ENCODE measurements at regions not wholly inside any gene's neighbourhood (a gene's known extent, or its start where the extent isn't known, plus 50 kb on each side); places are given as distances from the start of the nearest gene placed in this dataset.

GRCh38 chr18:43572163-43572562 lies 294.9 kb upstream of the SYT4 start:
- DNase-seq (ENCODE audit: low spot score) = no peak

DNA sequence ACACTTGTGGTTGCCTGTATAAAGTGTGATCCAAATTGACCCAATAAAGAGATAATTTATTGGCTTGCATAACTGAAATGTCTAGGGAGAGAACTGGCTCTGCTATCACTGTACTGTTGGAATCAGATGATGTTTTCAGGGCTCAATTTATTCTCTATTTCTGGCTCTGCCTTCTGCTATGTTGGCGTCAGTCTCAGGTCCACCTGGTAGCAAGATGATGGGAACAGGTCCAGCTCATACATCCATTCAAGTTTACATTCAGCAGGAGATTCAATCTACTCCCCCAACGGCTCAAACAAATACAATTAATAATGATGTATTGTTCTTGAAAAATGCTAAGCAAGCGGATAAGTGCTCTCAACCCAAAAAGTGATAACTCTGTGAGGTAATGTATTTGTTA lies 297.7 kb upstream of the SYT4 start:
- DNase-seq (ENCODE audit: low spot score) = no peak

GRCh38 chr18:43578211-43578610 lies 300.9 kb upstream of the SYT4 start:
- DNase-seq (ENCODE audit: low spot score) = no peak

DNA sequence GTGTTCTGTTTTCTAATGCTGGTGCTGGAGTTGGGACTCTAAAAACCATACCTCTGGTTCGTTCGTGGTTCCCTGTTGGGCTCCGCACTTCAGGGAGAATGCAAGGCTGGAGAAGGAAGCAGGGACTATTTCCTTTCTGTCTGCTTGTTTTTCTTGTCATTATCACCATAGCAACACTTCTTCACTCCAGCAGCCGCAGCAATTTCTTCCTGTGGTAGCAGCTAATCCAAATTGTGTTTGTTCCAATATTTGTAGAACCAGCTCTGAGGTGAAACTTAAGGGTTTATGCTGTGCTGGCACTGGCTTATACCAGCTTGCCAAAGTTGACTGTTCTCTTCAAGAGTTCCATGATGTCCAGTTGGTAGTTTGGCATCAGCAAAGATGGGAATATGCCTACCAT lies 301.4 kb upstream of the SYT4 start:
- no peak for DNase-seq (ENCODE audit: low spot score)

DNA sequence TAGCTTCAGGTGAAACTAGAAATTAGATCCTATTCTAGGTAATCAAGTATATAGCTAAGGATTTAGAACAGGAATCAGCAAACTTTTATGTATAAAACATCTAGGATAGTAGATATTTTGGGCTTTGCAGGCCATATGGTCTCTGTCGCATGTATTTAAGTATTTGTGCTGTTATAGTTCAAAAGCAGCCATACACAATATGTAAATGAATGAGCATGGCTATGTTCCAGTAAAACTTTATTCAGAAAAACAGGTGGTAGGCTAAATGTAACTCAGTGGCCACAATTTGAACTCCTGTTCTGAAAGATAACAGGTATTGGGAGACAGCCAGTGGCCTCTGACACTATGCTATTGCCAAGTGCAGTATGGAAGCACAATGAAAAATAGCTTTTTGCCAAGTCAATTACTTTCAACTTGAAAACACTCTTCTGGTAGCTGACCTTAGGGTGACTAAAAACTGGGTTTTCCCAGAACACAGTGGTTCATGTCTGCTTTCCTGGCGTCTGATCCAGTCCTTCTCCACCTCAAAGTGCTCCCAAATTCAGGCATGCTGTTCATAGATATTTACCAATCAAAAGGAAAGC lies 304.7 kb upstream of the SYT4 start:
- no peak for DNase-seq (ENCODE audit: low spot score)

DNA sequence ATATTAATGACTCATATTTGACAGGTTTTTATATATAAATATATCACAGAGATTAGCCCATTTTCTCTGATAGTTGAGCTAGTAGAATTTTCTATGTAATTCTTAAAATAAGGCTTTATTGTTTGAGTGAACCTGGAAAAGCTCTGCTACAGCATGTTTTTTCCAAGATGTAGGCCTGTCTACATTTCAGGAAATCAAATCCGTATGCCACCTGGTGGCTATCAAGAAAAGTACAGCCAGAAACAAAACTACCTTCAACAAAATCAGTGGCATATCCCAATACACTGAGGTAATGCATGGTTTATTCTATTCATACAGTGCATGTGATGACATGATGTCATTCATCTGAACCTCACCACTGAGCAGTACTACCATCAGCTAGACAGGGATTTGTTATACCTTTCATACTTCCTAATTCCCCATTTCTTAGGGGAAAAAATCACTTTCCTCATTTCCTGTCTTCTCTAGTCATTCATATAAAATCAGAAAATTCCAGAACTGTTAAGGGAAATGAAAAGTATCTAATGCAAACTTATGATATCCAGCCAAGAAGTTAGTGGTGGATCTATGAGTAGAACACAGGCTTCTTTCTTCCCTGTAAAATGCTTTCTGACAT lies 310.4 kb upstream of the SYT4 start:
- DNase-seq (ENCODE audit: low spot score) = no peak

GRCh38 chr18:43588838-43589237 lies 311.5 kb upstream of the SYT4 start:
- DNase-seq (ENCODE audit: low spot score) = no peak

DNA sequence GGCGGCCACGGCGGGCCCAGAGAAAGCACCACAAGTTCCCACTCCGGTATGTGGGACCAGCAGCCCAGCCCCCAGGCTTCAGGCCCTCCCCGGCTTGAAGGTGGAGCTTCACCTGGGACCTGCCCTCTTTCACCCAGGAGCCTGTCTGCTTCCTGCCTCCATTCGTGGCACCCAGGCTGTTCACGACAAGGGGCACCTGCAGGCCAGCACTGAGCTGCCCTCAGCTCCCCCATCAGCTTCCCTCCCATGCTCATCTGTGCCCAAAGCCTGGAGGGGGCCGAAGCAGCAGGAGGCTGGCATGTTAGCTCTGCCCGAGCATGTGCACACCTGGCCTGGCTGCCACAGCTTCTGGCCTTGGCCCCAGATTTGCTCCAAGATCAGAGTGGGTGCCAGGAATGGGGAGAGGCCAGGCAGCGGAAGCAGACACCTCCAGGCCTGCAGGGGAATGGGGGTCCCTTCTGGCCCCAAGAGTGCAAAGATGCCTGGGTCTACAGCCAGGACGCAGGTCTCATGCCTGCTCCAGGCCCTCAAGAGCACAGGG lies 312.4 kb upstream of the SYT4 start:
- no peak for DNase-seq (ENCODE audit: low spot score)

GRCh38 chr18:43590182-43590903 lies 313.1 kb upstream of the SYT4 start:
- no peak for DNase-seq (ENCODE audit: low spot score)

DNA sequence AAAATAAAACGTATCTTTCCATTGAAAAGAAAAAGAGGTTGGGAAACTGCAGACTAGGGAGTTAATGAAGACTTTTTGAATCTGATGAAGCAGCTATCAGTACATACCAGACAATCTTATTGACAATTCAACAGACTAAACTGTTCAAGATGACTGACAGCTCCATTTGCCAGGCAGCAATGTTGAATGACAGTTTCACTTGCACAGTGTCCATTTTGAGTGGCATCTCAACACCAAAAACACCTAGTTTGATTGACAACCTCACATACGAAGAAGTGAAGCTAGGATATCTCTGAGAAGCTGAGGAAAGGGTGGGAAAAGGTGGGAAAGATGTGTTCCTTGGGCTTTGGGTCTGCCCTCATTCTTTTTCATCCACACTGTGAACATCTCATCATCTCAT lies 315.0 kb upstream of the SYT4 start:
- no peak for DNase-seq (ENCODE audit: low spot score)

DNA sequence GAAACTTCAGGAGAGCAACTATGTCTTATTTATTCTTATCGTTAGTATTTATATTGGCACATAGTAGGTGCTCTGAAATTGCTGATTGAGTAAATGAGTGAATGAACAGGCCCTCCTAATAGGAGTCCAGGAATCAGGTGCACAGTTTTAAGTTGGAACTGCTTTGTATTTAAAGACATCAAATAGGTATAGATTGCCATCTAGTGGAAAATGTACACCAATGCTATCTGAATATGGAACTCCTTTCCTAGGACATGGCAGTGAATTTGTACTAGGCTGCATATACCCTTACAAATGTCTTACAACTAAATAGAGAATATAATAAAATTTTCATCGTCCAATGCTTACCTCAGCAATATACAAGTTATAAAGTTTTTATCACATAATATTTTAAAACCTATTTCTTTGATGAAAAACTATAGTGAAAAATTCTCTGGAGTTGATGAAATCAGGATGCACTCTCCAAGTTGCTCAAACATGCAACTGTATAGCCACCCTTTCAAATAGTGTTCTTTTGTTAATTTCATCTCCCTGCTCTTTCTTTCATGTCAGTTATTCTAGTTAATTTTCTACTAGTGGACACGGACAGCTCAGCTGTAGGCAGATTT lies 318.9 kb upstream of the SYT4 start:
- no peak for DNase-seq (ENCODE audit: low spot score)

DNA sequence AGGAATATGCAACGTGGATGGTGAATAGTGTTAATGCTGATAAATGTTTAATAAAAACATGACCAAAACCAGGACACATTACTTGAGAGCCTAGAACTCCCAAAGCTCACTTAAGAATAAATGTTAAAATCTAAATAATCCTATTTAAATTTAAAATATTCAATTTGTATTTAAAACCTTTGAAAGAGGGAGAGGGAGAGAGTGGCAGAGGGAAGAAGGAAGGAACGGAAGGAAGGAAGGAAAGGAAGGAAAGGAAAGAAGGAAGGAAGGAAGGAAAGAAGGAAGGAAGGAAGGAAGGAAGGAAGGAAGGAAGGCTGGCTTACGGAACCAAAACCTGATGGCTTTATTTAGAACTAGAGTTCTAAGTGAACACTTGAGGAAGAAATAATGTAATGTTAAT lies 324.1 kb upstream of the SYT4 start:
- no peak for DNase-seq (ENCODE audit: low spot score)

- no peak for DNase-seq (ENCODE audit: low spot score)
These were observed 327.9 kb upstream of the SYT4 start for GRCh38 chr18:43605224-43605623.

- no peak for DNase-seq (ENCODE audit: low spot score)
These were observed 329.5 kb upstream of the SYT4 start for GRCh38 chr18:43606795-43607194.

GRCh38 chr18:43620936-43621335 lies 343.6 kb upstream of the SYT4 start:
- DNase-seq (ENCODE audit: low spot score) = no peak

- no peak for DNase-seq (ENCODE audit: low spot score)
These were observed 344.7 kb upstream of the SYT4 start for GRCh38 chr18:43622024-43622423.

DNA sequence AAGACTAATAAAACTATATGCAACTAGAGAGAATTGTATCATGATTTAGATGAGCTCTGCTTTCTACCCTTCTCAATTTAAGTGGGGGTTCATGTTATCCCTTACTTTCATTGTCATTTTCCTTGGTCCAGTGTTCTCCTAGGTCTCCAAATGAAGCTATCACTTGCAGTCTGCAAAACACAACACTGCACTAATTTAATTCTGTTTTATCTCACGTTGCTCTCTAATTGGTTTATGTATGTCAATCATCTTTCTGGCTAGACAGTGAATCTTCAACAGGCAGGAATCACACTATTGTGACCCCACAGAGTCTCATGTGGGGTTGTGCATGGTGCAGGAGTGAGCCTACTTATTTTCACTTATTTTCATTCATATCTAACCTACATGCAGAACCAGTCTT lies 348.3 kb upstream of the SYT4 start:
- DNase-seq (ENCODE audit: low spot score) = no peak

DNA sequence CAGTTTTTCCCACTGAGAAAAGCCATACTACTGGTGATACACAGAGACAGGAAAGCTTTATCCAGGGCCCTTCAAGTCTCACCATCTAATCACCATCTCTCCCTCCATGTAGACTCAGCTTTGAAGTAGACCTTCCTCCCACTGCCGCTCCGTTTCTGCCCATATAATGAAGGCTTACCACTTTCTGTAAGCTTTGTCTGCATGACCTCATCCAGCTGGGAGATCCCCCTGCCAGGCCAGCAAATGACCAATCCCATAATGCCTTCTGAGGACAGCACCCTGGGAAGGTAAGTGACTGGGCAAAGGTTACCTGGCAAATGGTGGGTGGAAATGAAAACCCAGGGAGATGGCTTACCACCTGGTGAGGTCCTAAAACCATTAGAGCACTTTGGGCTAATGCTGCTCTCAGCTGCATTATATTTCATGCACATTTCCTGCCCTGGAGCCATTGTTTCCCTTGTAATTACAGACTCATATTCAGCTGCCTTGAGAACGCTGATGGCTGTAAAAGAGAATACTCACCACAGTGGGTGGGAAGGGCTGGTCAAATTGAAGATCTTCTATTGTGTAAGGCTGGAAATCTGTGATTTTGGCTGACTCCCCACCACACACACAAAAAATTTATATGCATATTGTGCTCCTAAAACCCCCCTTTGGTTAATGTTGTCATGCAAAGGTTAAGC lies 350.7 kb upstream of the SYT4 start:
- DNase-seq (ENCODE audit: low spot score) = no peak

- DNase-seq (ENCODE audit: low spot score) = no peak
These were observed 357.7 kb upstream of the SYT4 start for GRCh38 chr18:43634994-43635393.

GRCh38 chr18:43635397-43635796 lies 358.1 kb upstream of the SYT4 start:
- no peak for DNase-seq (ENCODE audit: low spot score)

GRCh38 chr18:43642727-43643330 lies 365.5 kb upstream of the SYT4 start:
- DNase-seq (ENCODE audit: low spot score) = no peak

DNA sequence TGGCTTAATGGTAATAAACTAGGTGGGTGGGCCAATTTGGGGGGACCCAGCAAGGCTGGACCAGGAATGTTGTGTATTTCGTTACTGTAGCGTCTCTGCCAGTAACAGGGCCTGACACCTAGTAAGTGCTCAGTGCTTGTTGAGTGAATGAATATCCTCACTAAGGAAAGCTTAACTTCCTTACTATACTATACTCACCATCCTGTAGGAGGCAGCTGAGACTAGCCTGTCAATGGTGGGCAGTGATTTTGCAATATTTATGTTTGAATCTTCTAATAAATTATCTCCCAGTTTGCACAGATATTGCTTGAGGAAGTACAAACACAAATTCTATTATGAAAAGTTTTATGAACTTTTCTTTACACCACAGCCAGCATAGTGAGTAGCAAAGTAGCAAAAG lies 370.7 kb upstream of the SYT4 start:
- no peak for DNase-seq (ENCODE audit: low spot score)

All from left forelimb (tissue), 1 donor.